ENCODE measurements at regions not wholly inside any gene's neighbourhood (a gene's known extent, or its start where the extent isn't known, plus 50 kb on each side); places are given as distances from the start of the nearest gene placed in this dataset.
"Not testable (repeated sequence)": the region's sequence is repeated elsewhere in the genome, so short reads cannot be mapped to it uniquely, and the experiment has no call there.

DNA sequence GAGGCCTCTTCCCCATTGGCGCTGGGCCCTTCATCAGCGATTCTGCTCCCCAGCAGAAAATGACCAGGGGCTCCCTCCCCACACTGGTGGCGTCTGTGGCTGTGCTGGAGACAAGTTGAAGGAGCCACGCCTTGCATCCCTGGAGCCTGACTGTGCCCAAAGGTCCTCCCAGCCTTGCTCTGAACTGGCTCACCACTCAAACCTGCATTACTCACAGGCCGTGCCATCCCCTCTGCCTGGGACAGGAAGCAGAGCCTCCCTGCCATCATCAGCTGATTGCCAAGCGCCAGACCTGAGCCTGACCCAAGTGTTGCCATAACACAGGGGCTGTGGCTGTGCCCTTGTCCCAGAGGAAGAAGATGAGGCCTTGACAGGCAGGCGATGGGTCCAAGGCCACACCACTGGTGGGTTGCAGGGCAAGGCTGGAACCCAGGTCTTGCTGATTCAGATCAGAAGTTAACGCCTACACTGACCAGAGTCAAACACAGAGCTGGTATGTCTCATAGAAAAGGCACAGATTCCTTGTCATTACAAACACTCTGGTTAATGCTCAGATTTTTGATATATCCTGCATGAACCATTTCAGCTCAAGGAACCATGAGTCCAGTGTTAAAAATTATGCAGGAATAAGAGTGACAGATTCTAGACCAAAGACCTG is 151.1 kb downstream of the BCL2L11 start:
- not testable (repeated sequence) for H3K27me3 ChIP-seq (ENCODE audit: insufficient read depth, low read length, poor library complexity); ATAC-seq (ENCODE audit: insufficient read depth, low read depth)

GRCh38 chr2:111273007-111273406 is 152.3 kb downstream of the BCL2L11 start:
- H2AFZ ChIP-seq (ENCODE audit: low read depth, low read length); H3K79me2 ChIP-seq (ENCODE audit: insufficient read depth, low read length); H3K4me1 ChIP-seq (ENCODE audit: insufficient read depth, low read length); H3K4me2 ChIP-seq (ENCODE audit: insufficient read depth, low read length); ATAC-seq (ENCODE audit: insufficient read depth, low read depth); H3K27me3 ChIP-seq (ENCODE audit: insufficient read depth, low read length, poor library complexity); H3K36me3 ChIP-seq (ENCODE audit: insufficient read depth, low read length); H3K4me3 ChIP-seq (ENCODE audit: low read depth in 1 of 2, low read length in 2 of 2); H3K9me3 ChIP-seq (ENCODE audit: insufficient read depth, low read length, severe bottlenecking); DNase-seq; H3K9ac ChIP-seq (ENCODE audit: low read depth, low read length); H3K27ac ChIP-seq (ENCODE audit: low read length); H4K20me1 ChIP-seq (ENCODE audit: insufficient read depth, low read length): not testable (repeated sequence)

More for the DNA sequence above, 151.1 kb downstream of the BCL2L11 start:
- not testable (repeated sequence) for H3K9ac ChIP-seq (ENCODE audit: low read depth, low read length); H3K4me2 ChIP-seq (ENCODE audit: insufficient read depth, low read length); H3K4me3 ChIP-seq (ENCODE audit: low read depth in 1 of 2, low read length in 2 of 2); H3K27ac ChIP-seq (ENCODE audit: low read length); H3K4me1 ChIP-seq (ENCODE audit: insufficient read depth, low read length); H2AFZ ChIP-seq (ENCODE audit: low read depth, low read length); DNase-seq; H3K9me3 ChIP-seq (ENCODE audit: insufficient read depth, low read length, severe bottlenecking); H3K79me2 ChIP-seq (ENCODE audit: insufficient read depth, low read length); H4K20me1 ChIP-seq (ENCODE audit: insufficient read depth, low read length); H3K36me3 ChIP-seq (ENCODE audit: insufficient read depth, low read length)

- H3K79me2 ChIP-seq (ENCODE audit: insufficient read depth, low read length); H3K4me3 ChIP-seq (ENCODE audit: low read depth in 1 of 2, low read length in 2 of 2); H4K20me1 ChIP-seq (ENCODE audit: insufficient read depth, low read length); H3K36me3 ChIP-seq (ENCODE audit: insufficient read depth, low read length); H3K27ac ChIP-seq (ENCODE audit: low read length); H3K4me1 ChIP-seq (ENCODE audit: insufficient read depth, low read length); H3K27me3 ChIP-seq (ENCODE audit: insufficient read depth, low read length, poor library complexity); H2AFZ ChIP-seq (ENCODE audit: low read depth, low read length); ATAC-seq (ENCODE audit: insufficient read depth, low read depth); H3K4me2 ChIP-seq (ENCODE audit: insufficient read depth, low read length); DNase-seq; H3K9ac ChIP-seq (ENCODE audit: low read depth, low read length); H3K9me3 ChIP-seq (ENCODE audit: insufficient read depth, low read length, severe bottlenecking): not testable (repeated sequence)
These were observed 154.5 kb downstream of the BCL2L11 start for GRCh38 chr2:111275047-111275853.

GRCh38 chr2:111275854-111276171 is 155.1 kb downstream of the BCL2L11 start:
- not testable (repeated sequence) for DNase-seq; H3K36me3 ChIP-seq (ENCODE audit: insufficient read depth, low read length); H3K4me3 ChIP-seq (ENCODE audit: low read depth in 1 of 2, low read length in 2 of 2); H4K20me1 ChIP-seq (ENCODE audit: insufficient read depth, low read length); ATAC-seq (ENCODE audit: insufficient read depth, low read depth); H3K27me3 ChIP-seq (ENCODE audit: insufficient read depth, low read length, poor library complexity); H3K4me1 ChIP-seq (ENCODE audit: insufficient read depth, low read length); H3K79me2 ChIP-seq (ENCODE audit: insufficient read depth, low read length); H3K9me3 ChIP-seq (ENCODE audit: insufficient read depth, low read length, severe bottlenecking); H3K4me2 ChIP-seq (ENCODE audit: insufficient read depth, low read length); H3K27ac ChIP-seq (ENCODE audit: low read length); H2AFZ ChIP-seq (ENCODE audit: low read depth, low read length); H3K9ac ChIP-seq (ENCODE audit: low read depth, low read length)

DNA sequence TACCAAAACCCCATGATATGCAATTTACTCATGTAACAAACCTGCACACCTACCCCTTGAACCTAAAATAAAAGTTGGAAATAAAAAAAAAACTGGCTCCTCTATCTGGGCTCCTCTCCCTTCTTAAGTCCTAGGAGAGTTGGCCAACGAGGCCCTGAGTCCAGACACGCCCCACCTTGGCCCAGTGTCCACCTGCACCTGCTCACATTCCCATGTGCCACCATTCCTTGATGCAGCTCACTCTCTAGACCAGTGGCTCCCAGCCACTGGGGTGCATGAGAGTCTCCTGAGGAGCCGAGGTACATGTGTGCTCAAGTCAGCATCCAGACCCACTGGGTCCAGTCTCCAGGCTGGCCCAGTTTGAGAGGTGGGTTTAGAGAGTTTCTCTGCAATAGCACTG is 157.4 kb downstream of the BCL2L11 start:
- not testable (repeated sequence) for H3K4me2 ChIP-seq (ENCODE audit: insufficient read depth, low read length); H3K79me2 ChIP-seq (ENCODE audit: insufficient read depth, low read length); H3K27ac ChIP-seq (ENCODE audit: low read length); DNase-seq; H3K27me3 ChIP-seq (ENCODE audit: insufficient read depth, low read length, poor library complexity); ATAC-seq (ENCODE audit: insufficient read depth, low read depth); H2AFZ ChIP-seq (ENCODE audit: low read depth, low read length); H3K4me3 ChIP-seq (ENCODE audit: low read depth in 1 of 2, low read length in 2 of 2); H3K9ac ChIP-seq (ENCODE audit: low read depth, low read length); H3K9me3 ChIP-seq (ENCODE audit: insufficient read depth, low read length, severe bottlenecking); H3K4me1 ChIP-seq (ENCODE audit: insufficient read depth, low read length); H3K36me3 ChIP-seq (ENCODE audit: insufficient read depth, low read length); H4K20me1 ChIP-seq (ENCODE audit: insufficient read depth, low read length)

DNA sequence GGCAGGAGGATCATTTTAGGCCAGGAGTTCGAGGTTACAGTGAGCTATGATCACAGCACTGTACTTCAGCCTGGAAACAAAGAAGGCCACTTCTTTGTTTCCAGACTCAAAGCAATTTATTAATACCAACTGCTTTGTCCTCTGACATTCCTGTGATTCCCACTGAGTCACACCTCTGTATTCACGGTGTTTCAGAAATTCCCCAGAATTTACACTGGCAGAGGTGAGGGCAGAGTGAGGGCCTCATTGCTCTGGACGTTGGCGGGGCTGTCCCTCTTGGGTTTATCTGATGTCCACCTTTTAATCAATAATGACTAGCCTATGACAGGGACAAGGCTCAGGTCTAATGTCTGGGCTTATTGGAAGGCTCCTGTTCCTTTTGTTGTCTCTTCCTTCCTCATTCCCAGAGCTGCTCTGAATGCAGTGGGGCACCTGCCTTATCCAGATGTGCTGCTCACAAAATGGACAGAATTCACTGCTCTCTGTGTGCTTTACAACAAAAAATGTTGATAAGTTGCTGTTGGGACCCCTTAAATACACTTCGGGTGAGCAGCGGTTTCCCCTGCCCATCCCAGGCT is 160.1 kb downstream of the BCL2L11 start:
- not testable (repeated sequence) for H3K4me1 ChIP-seq (ENCODE audit: insufficient read depth, low read length); H3K4me3 ChIP-seq (ENCODE audit: low read depth in 1 of 2, low read length in 2 of 2); H3K79me2 ChIP-seq (ENCODE audit: insufficient read depth, low read length); H3K4me2 ChIP-seq (ENCODE audit: insufficient read depth, low read length); H4K20me1 ChIP-seq (ENCODE audit: insufficient read depth, low read length); H3K27me3 ChIP-seq (ENCODE audit: insufficient read depth, low read length, poor library complexity); H2AFZ ChIP-seq (ENCODE audit: low read depth, low read length); H3K9ac ChIP-seq (ENCODE audit: low read depth, low read length); H3K27ac ChIP-seq (ENCODE audit: low read length); H3K36me3 ChIP-seq (ENCODE audit: insufficient read depth, low read length); DNase-seq; ATAC-seq (ENCODE audit: insufficient read depth, low read depth); H3K9me3 ChIP-seq (ENCODE audit: insufficient read depth, low read length, severe bottlenecking)

GRCh38 chr2:111282162-111282561 is 161.4 kb downstream of the BCL2L11 start:
- H3K79me2 ChIP-seq (ENCODE audit: insufficient read depth, low read length); H3K27ac ChIP-seq (ENCODE audit: low read length); H3K4me1 ChIP-seq (ENCODE audit: insufficient read depth, low read length); H2AFZ ChIP-seq (ENCODE audit: low read depth, low read length); DNase-seq; ATAC-seq (ENCODE audit: insufficient read depth, low read depth); H3K4me3 ChIP-seq (ENCODE audit: low read depth in 1 of 2, low read length in 2 of 2); H4K20me1 ChIP-seq (ENCODE audit: insufficient read depth, low read length); H3K27me3 ChIP-seq (ENCODE audit: insufficient read depth, low read length, poor library complexity); H3K9me3 ChIP-seq (ENCODE audit: insufficient read depth, low read length, severe bottlenecking); H3K9ac ChIP-seq (ENCODE audit: low read depth, low read length); H3K36me3 ChIP-seq (ENCODE audit: insufficient read depth, low read length); H3K4me2 ChIP-seq (ENCODE audit: insufficient read depth, low read length): not testable (repeated sequence)
